Lower leg skin (tissue), 3 donors: ENCODE measurements at regions not wholly inside any gene's neighbourhood (a gene's known extent, or its start where the extent isn't known, plus 50 kb on each side); places are given as distances from the start of the nearest gene placed in this dataset.
"Not testable (repeated sequence)": the region's sequence is repeated elsewhere in the genome, so short reads cannot be mapped to it uniquely, and the experiment has no call there.

ENCODE experiments used
- CTCF ChIP-seq, 3 donors: fragments of 450-650 bp; IDR thresholded peaks; one replicate each; pipeline ENCODE4 v1.5.1; 2016; ENCODE audit warnings: antibody characterized with exemption in 3 of 3, mild to moderate bottlenecking in 3 of 3, moderate library complexity in 2 of 3
- POLR2A ChIP-seq, 2 donors: fragments of 450-650 bp; IDR thresholded peaks; one replicate each; pipeline ENCODE4 v1.6.1; 2016 to 2017; ENCODE audit warnings: antibody characterized with exemption in 2 of 2, mild to moderate bottlenecking in 1 of 2, moderate library complexity in 1 of 2

DNA sequence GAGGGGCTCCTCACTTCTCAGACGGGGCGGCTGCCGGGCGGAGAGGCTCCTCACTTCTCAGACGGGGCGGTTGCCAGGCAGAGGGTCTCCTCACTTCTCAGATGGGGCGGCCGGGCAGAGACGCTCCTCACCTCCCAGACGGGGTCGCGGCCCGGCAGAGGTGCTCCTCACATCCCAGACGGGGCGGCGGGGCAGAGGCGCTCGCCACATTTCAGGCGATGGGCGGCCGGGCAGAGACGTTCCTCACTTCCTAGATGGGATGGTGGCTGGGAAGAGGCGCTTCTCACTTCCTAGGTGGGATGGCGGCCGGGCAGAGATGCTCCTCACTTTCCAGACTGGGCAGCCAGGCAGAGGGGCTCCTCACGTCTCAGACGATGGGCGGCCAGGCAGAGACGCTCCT is 167.4 kb upstream of the C2CD4B start:
- TF ChIP-seq CTCF, POLR2A (IDR thresholded peaks at IDR 0.05): not testable (repeated sequence)
